Smooth muscle cell (in vitro differentiated cells): ENCODE measurements at regions not wholly inside any gene's neighbourhood (a gene's known extent, or its start where the extent isn't known, plus 50 kb on each side); places are given as distances from the start of the nearest gene placed in this dataset.
A peak's percentile ranks its signal among the peaks of the same experiment; 100 is the strongest.

ENCODE experiments used
- DNase-seq: peaks from one replicate; lab custom pipeline; 2025; ENCODE audit not compliant: unreplicated experiment; lab: John Stamatoyannopoulos, UW
- H2AFZ ChIP-seq: fragments of 200-600 bp; sonication (generic); 2 replicates; pipeline ENCODE4 v1.6.0; 2016; ENCODE audit warnings: antibody characterized with exemption, low read depth, mild to moderate bottlenecking
- H3F3A ChIP-seq: fragments of 200-600 bp; sonication (generic); 2 replicates; pipeline ENCODE4 v1.6.0; 2017; ENCODE audit warnings: antibody characterized with exemption, low read depth
- H3K27ac ChIP-seq: fragments of 200-600 bp; sonication (generic); 2 replicates; pipeline ENCODE4 v1.5.1; 2016; ENCODE audit warnings: low read depth, mild to moderate bottlenecking
- H3K27me3 ChIP-seq: fragments of 200-600 bp; sonication (generic); 2 replicates; pipeline ENCODE4 v1.6.1; 2016; ENCODE audit warnings: low read depth, mild to moderate bottlenecking
- H3K36me3 ChIP-seq: fragments of 200-600 bp; sonication (generic); 2 replicates; pipeline ENCODE4 v1.5.1; 2016; ENCODE audit warnings: low read depth
- H3K4me1 ChIP-seq: fragments of 200-600 bp; sonication (generic); 2 replicates; pipeline ENCODE4 v1.5.1; 2016; ENCODE audit warnings: low read depth
- H3K4me2 ChIP-seq: fragments of 200-600 bp; sonication (generic); 2 replicates; pipeline ENCODE4 v1.6.0; 2016; ENCODE audit warnings: mild to moderate bottlenecking
- H3K4me3 ChIP-seq: fragments of 200-600 bp; sonication (generic); 2 replicates; pipeline ENCODE4 v1.5.1; 2016; ENCODE audit warnings: mild to moderate bottlenecking
- H3K79me2 ChIP-seq: fragments of 200-600 bp; sonication (generic); 2 replicates; pipeline ENCODE4 v1.6.0; 2016; ENCODE audit warnings: low read depth, mild to moderate bottlenecking
- H3K9ac ChIP-seq: fragments of 200-600 bp; sonication (generic); 2 replicates; pipeline ENCODE4 v1.6.0; 2016; ENCODE audit warnings: low read depth
- H3K9me3 ChIP-seq: fragments of 200-600 bp; sonication (generic); replicated peaks from 2 replicates; pipeline ENCODE4 v1.5.1; 2016; ENCODE audit warnings: low read depth
- H4K20me1 ChIP-seq: fragments of 200-600 bp; sonication (generic); 2 replicates; pipeline ENCODE4 v1.6.0; 2016; ENCODE audit warnings: low read depth
- WGBS: methylation state at CpG from one replicate; pipeline ENCODE4 v1.1.7; 2016; ENCODE audit warnings: low lambda C conversion rate; 5-methylcytosine and 5-hydroxymethylcytosine counted together
- TF ChIP-seq, protein P1 (sequence below): fragments of 200-600 bp; sonication (generic); IDR thresholded peaks from 2 replicates; pipeline ENCODE4 v1.5.1; 2017; ENCODE audit warnings: borderline replicate concordance, mild to moderate bottlenecking, antibody characterized with exemption; ENCODE audit not compliant: insufficient read depth, poor library complexity, severe bottlenecking

DNA sequence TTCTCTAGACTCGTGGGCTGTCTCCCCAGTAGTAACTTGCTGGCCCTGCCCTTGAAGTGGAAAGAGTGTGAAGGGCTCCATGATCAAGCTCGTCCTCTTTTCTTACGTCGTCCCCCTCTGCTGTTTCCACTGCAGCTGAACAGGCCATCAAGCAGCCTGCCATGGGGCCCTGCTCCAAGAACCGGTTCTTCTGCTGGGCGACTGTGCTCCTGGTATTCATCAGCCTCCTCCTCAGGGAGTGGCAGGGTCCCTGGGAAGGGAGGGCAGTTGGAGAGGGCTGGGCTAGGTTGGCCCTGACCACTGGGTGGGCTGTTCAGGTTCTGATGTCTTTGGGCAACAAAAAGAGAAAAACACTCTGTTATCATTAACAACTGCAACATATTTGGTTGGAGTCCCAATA, 151.5 kb downstream of the FCRL5 start:
- Histone ChIP-seq H3K27me3 (no peaks in the 10 kb centered on the region), H3K9ac (no peak overlapping the region), H4K20me1 (no peaks in the 10 kb centered on the region), H3F3A (no peaks in the 10 kb centered on the region), H3K4me2 (no peak overlapping the region), H3K27ac (no peak overlapping the region), H2AFZ (peak overlapping the region; percentile 67), H3K79me2 (no peaks in the 10 kb centered on the region), H3K4me1 (no peaks in the 10 kb centered on the region), H3K9me3 (no peaks in the 10 kb centered on the region), H3K4me3 (no peak overlapping the region), H3K36me3 (no peaks in the 10 kb centered on the region)
- TF ChIP-seq, protein P1, sequence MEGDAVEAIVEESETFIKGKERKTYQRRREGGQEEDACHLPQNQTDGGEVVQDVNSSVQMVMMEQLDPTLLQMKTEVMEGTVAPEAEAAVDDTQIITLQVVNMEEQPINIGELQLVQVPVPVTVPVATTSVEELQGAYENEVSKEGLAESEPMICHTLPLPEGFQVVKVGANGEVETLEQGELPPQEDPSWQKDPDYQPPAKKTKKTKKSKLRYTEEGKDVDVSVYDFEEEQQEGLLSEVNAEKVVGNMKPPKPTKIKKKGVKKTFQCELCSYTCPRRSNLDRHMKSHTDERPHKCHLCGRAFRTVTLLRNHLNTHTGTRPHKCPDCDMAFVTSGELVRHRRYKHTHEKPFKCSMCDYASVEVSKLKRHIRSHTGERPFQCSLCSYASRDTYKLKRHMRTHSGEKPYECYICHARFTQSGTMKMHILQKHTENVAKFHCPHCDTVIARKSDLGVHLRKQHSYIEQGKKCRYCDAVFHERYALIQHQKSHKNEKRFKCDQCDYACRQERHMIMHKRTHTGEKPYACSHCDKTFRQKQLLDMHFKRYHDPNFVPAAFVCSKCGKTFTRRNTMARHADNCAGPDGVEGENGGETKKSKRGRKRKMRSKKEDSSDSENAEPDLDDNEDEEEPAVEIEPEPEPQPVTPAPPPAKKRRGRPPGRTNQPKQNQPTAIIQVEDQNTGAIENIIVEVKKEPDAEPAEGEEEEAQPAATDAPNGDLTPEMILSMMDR = no peak
- no peak for DNase-seq
- WGBS = 42% methylated on average over 6 of the region's 6 CpGs

DNA sequence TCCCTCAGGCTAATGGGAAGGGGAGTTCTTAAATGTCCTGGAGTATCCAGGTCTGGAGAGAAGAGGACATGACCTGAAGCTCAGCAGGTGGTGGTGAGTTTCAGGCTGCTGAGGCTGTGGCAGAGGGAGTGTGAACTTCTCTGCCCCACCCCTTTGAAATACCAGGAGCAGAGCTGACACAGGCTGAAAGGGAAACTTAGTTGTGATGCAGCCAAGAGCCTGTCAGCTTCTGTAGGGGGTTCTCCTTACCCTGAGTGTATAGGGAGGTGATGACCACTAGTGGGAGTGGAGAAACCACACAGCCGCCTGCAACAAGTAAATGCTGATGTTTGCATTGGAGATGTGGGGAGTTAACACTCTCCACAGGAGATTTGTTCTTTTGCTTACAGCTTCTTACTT, 152.3 kb downstream of the FCRL5 start:
- Histone ChIP-seq H3K9ac (no peak overlapping the region), H4K20me1 (no peaks in the 10 kb centered on the region), H3F3A (no peaks in the 10 kb centered on the region), H3K27ac (no peak overlapping the region), H2AFZ (no peak overlapping the region), H3K9me3 (no peaks in the 10 kb centered on the region), H3K36me3 (no peaks in the 10 kb centered on the region), H3K4me3 (no peak overlapping the region), H3K4me2 (no peak overlapping the region), H3K79me2 (no peaks in the 10 kb centered on the region), H3K4me1 (no peaks in the 10 kb centered on the region), H3K27me3 (no peaks in the 10 kb centered on the region)
- TF ChIP-seq, protein P1 = no peak
- WGBS = 33% methylated on average over 1 of the region's 1 CpG
- no peak for DNase-seq

DNA sequence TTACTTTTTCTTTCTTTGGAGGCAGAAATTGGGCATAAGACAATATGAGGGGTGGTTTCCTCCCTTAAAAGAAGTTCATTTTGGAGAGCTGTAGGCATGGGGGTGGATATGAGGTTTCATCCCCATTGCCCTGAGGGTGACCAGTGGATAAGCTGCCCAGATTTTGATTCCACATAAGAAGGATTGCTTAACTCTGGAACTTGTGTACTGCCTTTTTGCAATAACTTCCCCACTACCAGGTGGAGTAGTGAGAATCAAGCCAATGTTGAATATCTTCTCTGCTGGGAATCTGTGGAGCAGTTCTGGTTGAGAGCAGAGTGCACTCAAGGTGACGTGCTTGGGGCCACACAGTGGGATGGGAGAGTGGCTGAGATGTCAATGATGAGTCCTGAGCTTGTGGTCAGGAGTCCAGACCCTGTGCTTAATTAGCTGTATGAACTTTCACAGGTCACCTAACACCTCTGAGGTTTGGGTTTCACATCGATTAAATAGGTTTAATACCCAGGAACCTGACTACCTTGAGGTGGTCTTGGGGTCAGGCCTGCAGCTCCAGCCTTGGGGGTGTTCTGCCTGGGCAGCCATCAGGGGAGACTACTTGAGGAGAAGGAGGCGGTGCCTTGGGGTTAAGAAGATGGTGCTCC, 152.9 kb downstream of the FCRL5 start:
- H3K36me3 ChIP-seq = no peaks in the 10 kb centered on the region
- no peak for DNase-seq
- TF ChIP-seq, protein P1 = no peak
- no peaks in the 10 kb centered on the region for H3F3A ChIP-seq
- H3K4me2 ChIP-seq = no peak overlapping the region
- H3K4me3 ChIP-seq = no peak overlapping the region
- H3K79me2 ChIP-seq = no peaks in the 10 kb centered on the region
- H4K20me1 ChIP-seq = no peaks in the 10 kb centered on the region
- H2AFZ ChIP-seq = no peak overlapping the region
- H3K27me3 ChIP-seq = no peaks in the 10 kb centered on the region
- no peak overlapping the region for H3K9ac ChIP-seq
- H3K27ac ChIP-seq = no peak overlapping the region
- 65% methylated on average over 3 of the region's 3 CpGs for WGBS
- no peaks in the 10 kb centered on the region for H3K9me3 ChIP-seq
- H3K4me1 ChIP-seq = no peaks in the 10 kb centered on the region

DNA sequence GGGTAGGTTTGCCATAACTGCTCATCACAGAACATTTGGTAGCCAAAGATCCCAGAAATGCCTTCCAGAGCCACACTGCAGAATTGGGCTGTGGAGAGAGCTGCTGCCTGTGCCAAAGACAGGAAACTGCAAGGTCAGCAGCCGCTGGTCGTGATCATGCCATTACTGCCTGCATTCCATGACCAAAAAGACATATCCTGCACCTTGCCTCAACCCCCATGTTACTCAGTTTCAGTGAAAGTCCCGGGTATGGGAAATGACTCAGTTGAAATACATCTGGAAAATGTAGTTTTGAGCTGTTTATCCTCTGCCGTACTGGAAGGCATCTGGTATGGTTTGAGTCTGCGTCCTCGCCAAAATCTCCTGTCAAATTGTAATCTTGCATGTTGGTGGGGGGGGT, 161.7 kb downstream of the FCRL5 start:
- under 1% methylated on average over 6 of the region's 6 CpGs for WGBS
- DNase-seq = no peak
- peaks cover 4% of the 10 kb centered on the region for H3F3A ChIP-seq
- TF ChIP-seq, protein P1 = no peak
- H3K79me2 ChIP-seq = no peaks in the 10 kb centered on the region
- H3K9me3 ChIP-seq = no peaks in the 10 kb centered on the region
- no peaks in the 10 kb centered on the region for H4K20me1 ChIP-seq
- peak overlapping the region; percentile 42 for H2AFZ ChIP-seq
- no peak overlapping the region for H3K9ac ChIP-seq
- no peak overlapping the region for H3K27ac ChIP-seq
- no peaks in the 10 kb centered on the region for H3K36me3 ChIP-seq
- H3K4me3 ChIP-seq = no peak overlapping the region
- H3K4me2 ChIP-seq = peak overlapping the region; percentile 74
- no peaks in the 10 kb centered on the region for H3K27me3 ChIP-seq
- H3K4me1 ChIP-seq = no peaks in the 10 kb centered on the region
